ENCODE measurements at regions not wholly inside any gene's neighbourhood (a gene's known extent, or its start where the extent isn't known, plus 50 kb on each side); places are given as distances from the start of the nearest gene placed in this dataset.

GRCh38 chr7:12939694-12940093 lies 252.3 kb downstream of the ARL4A start:
- TF ChIP-seq CTCF (IDR thresholded peaks at IDR 0.05; ENCODE audit: control insufficient read depth, extremely low read depth, insufficient read depth) = no peak
- no peak for DNase-seq (ENCODE audit: low read depth)
- no peak overlapping the region for H3K4me3 ChIP-seq (ENCODE audit: low read depth, low read length)

GRCh38 chr7:12941512-12941911 lies 254.1 kb downstream of the ARL4A start:
- peak; percentile 97 for DNase-seq (ENCODE audit: low read depth)
- H3K4me3 ChIP-seq (ENCODE audit: low read depth, low read length) = no peak overlapping the region
- no peak for TF ChIP-seq CTCF (IDR thresholded peaks at IDR 0.05; ENCODE audit: control insufficient read depth, extremely low read depth, insufficient read depth)

GRCh38 chr7:12942609-12943008 lies 255.2 kb downstream of the ARL4A start:
- no peak overlapping the region for H3K4me3 ChIP-seq (ENCODE audit: low read depth, low read length)
- peak; percentile 96 for DNase-seq (ENCODE audit: low read depth)
- TF ChIP-seq CTCF (IDR thresholded peaks at IDR 0.05; ENCODE audit: control insufficient read depth, extremely low read depth, insufficient read depth) = no peak

GRCh38 chr7:12943781-12944180 lies 256.3 kb downstream of the ARL4A start:
- no peak for TF ChIP-seq CTCF (IDR thresholded peaks at IDR 0.05; ENCODE audit: control insufficient read depth, extremely low read depth, insufficient read depth)

GRCh38 chr7:12945901-12946300 lies 258.5 kb downstream of the ARL4A start:
- no peak for TF ChIP-seq CTCF (IDR thresholded peaks at IDR 0.05; ENCODE audit: control insufficient read depth, extremely low read depth, insufficient read depth)
- H3K4me3 ChIP-seq (ENCODE audit: low read depth, low read length) = no peak overlapping the region
- DNase-seq (ENCODE audit: low read depth) = peak; percentile 54

More at GRCh38 chr7:12943781-12944180, 256.3 kb downstream of the ARL4A start:
- H3K4me3 ChIP-seq (ENCODE audit: low read depth, low read length) = no peak overlapping the region
- no peak for DNase-seq (ENCODE audit: low read depth)

GRCh38 chr7:12947465-12947864 lies 260.0 kb downstream of the ARL4A start:
- no peak overlapping the region for H3K4me3 ChIP-seq (ENCODE audit: low read depth, low read length)
- no peak for DNase-seq (ENCODE audit: low read depth)
- no peak for TF ChIP-seq CTCF (IDR thresholded peaks at IDR 0.05; ENCODE audit: control insufficient read depth, extremely low read depth, insufficient read depth)
